ENCODE measurements at regions not wholly inside any gene's neighbourhood (a gene's known extent, or its start where the extent isn't known, plus 50 kb on each side); places are given as distances from the start of the nearest gene placed in this dataset.

- TF ChIP-seq EZH2phosphoT487 (IDR thresholded peaks at IDR 0.05) (no peak), CTCF (IDR thresholded peaks at IDR 0.05) (no peak), EZH2 (IDR thresholded peaks at IDR 0.05) (no peak)
These were observed 53.7 kb upstream of the ST3GAL6 start for GRCh38 chr3:98709441-98709840.
